ENCODE measurements at regions not wholly inside any gene's neighbourhood (a gene's known extent, or its start where the extent isn't known, plus 50 kb on each side); places are given as distances from the start of the nearest gene placed in this dataset.

DNA sequence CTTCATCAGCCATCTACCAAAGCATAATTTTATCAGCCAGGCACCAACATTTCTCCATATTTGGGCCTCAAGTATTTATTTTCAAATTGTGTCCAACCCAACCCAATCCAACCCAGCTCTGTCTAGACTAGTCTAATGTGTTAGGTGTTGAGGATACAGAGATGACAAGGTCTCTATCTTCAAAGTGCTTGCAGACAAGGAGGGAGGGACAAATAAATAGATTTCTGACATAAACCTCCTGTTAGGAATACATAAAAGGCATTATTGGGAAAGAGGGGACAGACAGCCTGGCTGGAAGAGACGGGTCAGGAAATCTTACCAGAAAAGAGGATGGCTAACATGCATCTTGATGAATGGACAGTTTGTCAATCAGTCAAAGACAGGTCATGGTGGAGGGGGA lies 115.4 kb upstream of the RPS6KA3 start:
- no peak for TF ChIP-seq ETV6 (CRISPR knock-in tag; IDR thresholded peaks at IDR 0.05)
- no peak for TF ChIP-seq RELA (CRISPR knock-in tag; IDR thresholded peaks at IDR 0.05; ENCODE audit: borderline replicate concordance)
- TF ChIP-seq, protein P1, sequence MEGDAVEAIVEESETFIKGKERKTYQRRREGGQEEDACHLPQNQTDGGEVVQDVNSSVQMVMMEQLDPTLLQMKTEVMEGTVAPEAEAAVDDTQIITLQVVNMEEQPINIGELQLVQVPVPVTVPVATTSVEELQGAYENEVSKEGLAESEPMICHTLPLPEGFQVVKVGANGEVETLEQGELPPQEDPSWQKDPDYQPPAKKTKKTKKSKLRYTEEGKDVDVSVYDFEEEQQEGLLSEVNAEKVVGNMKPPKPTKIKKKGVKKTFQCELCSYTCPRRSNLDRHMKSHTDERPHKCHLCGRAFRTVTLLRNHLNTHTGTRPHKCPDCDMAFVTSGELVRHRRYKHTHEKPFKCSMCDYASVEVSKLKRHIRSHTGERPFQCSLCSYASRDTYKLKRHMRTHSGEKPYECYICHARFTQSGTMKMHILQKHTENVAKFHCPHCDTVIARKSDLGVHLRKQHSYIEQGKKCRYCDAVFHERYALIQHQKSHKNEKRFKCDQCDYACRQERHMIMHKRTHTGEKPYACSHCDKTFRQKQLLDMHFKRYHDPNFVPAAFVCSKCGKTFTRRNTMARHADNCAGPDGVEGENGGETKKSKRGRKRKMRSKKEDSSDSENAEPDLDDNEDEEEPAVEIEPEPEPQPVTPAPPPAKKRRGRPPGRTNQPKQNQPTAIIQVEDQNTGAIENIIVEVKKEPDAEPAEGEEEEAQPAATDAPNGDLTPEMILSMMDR (IDR thresholded peaks at IDR 0.05), result no peak
- TF ChIP-seq CBFB (CRISPR knock-in tag; IDR thresholded peaks at IDR 0.05; ENCODE audit: low read depth), result no peak
- no peak for TF ChIP-seq MYBL2 (CRISPR knock-in tag; IDR thresholded peaks at IDR 0.05)
- TF ChIP-seq, protein P2, sequence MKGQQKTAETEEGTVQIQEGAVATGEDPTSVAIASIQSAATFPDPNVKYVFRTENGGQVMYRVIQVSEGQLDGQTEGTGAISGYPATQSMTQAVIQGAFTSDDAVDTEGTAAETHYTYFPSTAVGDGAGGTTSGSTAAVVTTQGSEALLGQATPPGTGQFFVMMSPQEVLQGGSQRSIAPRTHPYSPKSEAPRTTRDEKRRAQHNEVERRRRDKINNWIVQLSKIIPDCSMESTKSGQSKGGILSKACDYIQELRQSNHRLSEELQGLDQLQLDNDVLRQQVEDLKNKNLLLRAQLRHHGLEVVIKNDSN (CRISPR knock-in tag; IDR thresholded peaks at IDR 0.05), result no peak
- TF ChIP-seq NFE2L1 (CRISPR knock-in tag; IDR thresholded peaks at IDR 0.05), result no peak
- TF ChIP-seq ZNF263 (CRISPR knock-in tag; IDR thresholded peaks at IDR 0.05; ENCODE audit: low read depth), result no peak

Data from WTC11 (cell line).